ENCODE measurements at regions not wholly inside any gene's neighbourhood (a gene's known extent, or its start where the extent isn't known, plus 50 kb on each side); places are given as distances from the start of the nearest gene placed in this dataset.

DNA sequence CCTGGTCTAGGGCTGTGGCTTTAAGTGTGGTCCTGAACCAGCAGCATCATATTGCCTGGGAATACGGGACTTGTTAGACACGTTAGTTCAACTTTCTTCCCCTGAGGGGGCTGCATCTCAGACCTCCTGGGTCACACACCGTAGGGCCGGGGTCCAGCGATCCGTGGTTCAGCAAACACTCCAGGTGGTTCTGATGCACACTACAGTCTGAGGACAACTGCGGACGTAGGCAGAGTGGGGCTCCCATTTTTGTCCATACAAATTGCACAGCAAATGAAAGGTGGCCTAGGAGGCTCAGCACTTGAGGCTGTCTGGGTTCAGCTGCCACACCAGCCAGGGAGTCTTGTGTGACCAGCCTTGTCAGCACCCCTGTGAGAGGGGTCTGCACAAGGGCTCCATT is 233.1 kb downstream of the QKI start:
- TF ChIP-seq, protein P1, sequence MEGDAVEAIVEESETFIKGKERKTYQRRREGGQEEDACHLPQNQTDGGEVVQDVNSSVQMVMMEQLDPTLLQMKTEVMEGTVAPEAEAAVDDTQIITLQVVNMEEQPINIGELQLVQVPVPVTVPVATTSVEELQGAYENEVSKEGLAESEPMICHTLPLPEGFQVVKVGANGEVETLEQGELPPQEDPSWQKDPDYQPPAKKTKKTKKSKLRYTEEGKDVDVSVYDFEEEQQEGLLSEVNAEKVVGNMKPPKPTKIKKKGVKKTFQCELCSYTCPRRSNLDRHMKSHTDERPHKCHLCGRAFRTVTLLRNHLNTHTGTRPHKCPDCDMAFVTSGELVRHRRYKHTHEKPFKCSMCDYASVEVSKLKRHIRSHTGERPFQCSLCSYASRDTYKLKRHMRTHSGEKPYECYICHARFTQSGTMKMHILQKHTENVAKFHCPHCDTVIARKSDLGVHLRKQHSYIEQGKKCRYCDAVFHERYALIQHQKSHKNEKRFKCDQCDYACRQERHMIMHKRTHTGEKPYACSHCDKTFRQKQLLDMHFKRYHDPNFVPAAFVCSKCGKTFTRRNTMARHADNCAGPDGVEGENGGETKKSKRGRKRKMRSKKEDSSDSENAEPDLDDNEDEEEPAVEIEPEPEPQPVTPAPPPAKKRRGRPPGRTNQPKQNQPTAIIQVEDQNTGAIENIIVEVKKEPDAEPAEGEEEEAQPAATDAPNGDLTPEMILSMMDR (IDR thresholded peaks at IDR 0.05; ENCODE audit: low read depth, low read length): no peak
- TF ChIP-seq EZH2phosphoT487 (IDR thresholded peaks at IDR 0.05; ENCODE audit: low read depth): no peak
